SK-N-SH treated with all-trans-retinoic acid at 6 μM for 48 hours (cell line): ENCODE measurements at regions not wholly inside any gene's neighbourhood (a gene's known extent, or its start where the extent isn't known, plus 50 kb on each side); places are given as distances from the start of the nearest gene placed in this dataset.

Experiments
- ATAC-seq: fragments of 200-7000 bp; cut with Tn5 transposase; 3 replicates; pipeline ENCODE4 v1.9.1; 2020; ENCODE audit warnings: mild to moderate bottlenecking, moderate library complexity
- ARNTL ChIP-seq: fragments of 450-650 bp; formaldehyde crosslinking; IDR thresholded peaks from 2 replicates; pipeline ENCODE4 v1.5.0; 2020; ENCODE audit warnings: low read depth, mild to moderate bottlenecking, moderate library complexity, borderline replicate concordance
- BACH2 ChIP-seq: fragments of 250-450 bp; sonication (Bioruptor Pico); IDR thresholded peaks from 2 replicates; pipeline ENCODE4 v1.9.0; 2021; ENCODE audit warnings: mild to moderate bottlenecking, borderline replicate concordance
- CSDC2 ChIP-seq: fragments of 250-450 bp; sonication (Bioruptor Pico); IDR thresholded peaks from 2 replicates; pipeline ENCODE4 v1.5.0; 2020; ENCODE audit warnings: mild to moderate bottlenecking, moderate library complexity
- ESRRG ChIP-seq: fragments of 250-450 bp; sonication (Bioruptor Pico); IDR thresholded peaks from 2 replicates; pipeline ENCODE4 v1.6.1; 2021; ENCODE audit warnings: mild to moderate bottlenecking
- GLIS3 ChIP-seq: fragments of 250-450 bp; sonication (Bioruptor Pico); IDR thresholded peaks from 2 replicates; pipeline ENCODE4 v1.5.0; 2020; ENCODE audit warnings: mild to moderate bottlenecking, moderate library complexity
- ISL1 ChIP-seq: fragments of 250-450 bp; sonication (Bioruptor Pico); IDR thresholded peaks from 2 replicates; pipeline ENCODE4 v2.1.2; 2022; ENCODE audit warnings: mild to moderate bottlenecking, moderate library complexity
- OSR1 ChIP-seq: fragments of 250-450 bp; sonication (Bioruptor Pico); IDR thresholded peaks from 2 replicates; pipeline ENCODE4 v1.8.0; 2022; ENCODE audit warnings: moderate library complexity, mild to moderate bottlenecking, inconsistent platforms
- RARB ChIP-seq: fragments of 250-450 bp; sonication (Bioruptor Pico); IDR thresholded peaks from 2 replicates; pipeline ENCODE4 v1.8.0; 2021; ENCODE audit warnings: mild to moderate bottlenecking, moderate library complexity
- SNAI2 ChIP-seq: fragments of 250-450 bp; sonication (Bioruptor Pico); IDR thresholded peaks from 2 replicates; pipeline ENCODE4 v1.5.0; 2020; ENCODE audit warnings: mild to moderate bottlenecking, moderate library complexity
- TOX ChIP-seq: fragments of 250-450 bp; sonication (Bioruptor Pico); IDR thresholded peaks from 2 replicates; pipeline ENCODE4 v1.8.0; 2021; ENCODE audit warnings: mild to moderate bottlenecking, moderate library complexity, borderline replicate concordance
- ZFP3 ChIP-seq: fragments of 250-450 bp; sonication (Bioruptor Pico); IDR thresholded peaks from 2 replicates; pipeline ENCODE4 v1.5.0; 2020; ENCODE audit warnings: mild to moderate bottlenecking, moderate library complexity
- ZFP30 ChIP-seq: fragments of 450-650 bp; formaldehyde crosslinking; IDR thresholded peaks from 2 replicates; pipeline ENCODE4 v1.5.0; 2022; ENCODE audit warnings: mild to moderate bottlenecking, moderate library complexity
- ZNF565 ChIP-seq: fragments of 450-650 bp; formaldehyde crosslinking; conservative IDR thresholded peaks from 2 replicates; pipeline ENCODE4 v1.5.0; 2020; ENCODE audit warnings: low read depth, mild to moderate bottlenecking, moderate library complexity
- ZNF70 ChIP-seq: fragments of 450-650 bp; formaldehyde crosslinking; IDR thresholded peaks from 2 replicates; pipeline ENCODE4 v1.5.0; 2020; ENCODE audit warnings: mild to moderate bottlenecking, moderate library complexity
- TF ChIP-seq, protein P1 (sequence below): fragments of 250-450 bp; sonication (Bioruptor Pico); IDR thresholded peaks from 2 replicates; pipeline ENCODE4 v1.5.0; 2020; ENCODE audit warnings: mild to moderate bottlenecking, moderate library complexity
- TF ChIP-seq, protein P2 (sequence below): fragments of 250-450 bp; sonication (Bioruptor Pico); IDR thresholded peaks from 2 replicates; pipeline ENCODE4 v1.8.0; 2021; ENCODE audit warnings: low read depth, mild to moderate bottlenecking, moderate library complexity, borderline replicate concordance
- TF ChIP-seq, protein P3 (sequence below): fragments of 250-450 bp; sonication (Bioruptor Pico); IDR thresholded peaks from 2 replicates; pipeline ENCODE4 v1.8.0; 2020; ENCODE audit warnings: mild to moderate bottlenecking, moderate library complexity, borderline replicate concordance
- TF ChIP-seq, protein P4 (sequence below): fragments of 250-450 bp; sonication (Bioruptor Pico); IDR thresholded peaks from 2 replicates; pipeline ENCODE4 v1.5.1; 2021; ENCODE audit warnings: mild to moderate bottlenecking, moderate library complexity
- TF ChIP-seq, protein P5 (sequence below): fragments of 250-450 bp; sonication (Bioruptor Pico); IDR thresholded peaks from 2 replicates; pipeline ENCODE4 v1.5.1; 2020; ENCODE audit warnings: low read depth, mild to moderate bottlenecking, moderate library complexity

DNA sequence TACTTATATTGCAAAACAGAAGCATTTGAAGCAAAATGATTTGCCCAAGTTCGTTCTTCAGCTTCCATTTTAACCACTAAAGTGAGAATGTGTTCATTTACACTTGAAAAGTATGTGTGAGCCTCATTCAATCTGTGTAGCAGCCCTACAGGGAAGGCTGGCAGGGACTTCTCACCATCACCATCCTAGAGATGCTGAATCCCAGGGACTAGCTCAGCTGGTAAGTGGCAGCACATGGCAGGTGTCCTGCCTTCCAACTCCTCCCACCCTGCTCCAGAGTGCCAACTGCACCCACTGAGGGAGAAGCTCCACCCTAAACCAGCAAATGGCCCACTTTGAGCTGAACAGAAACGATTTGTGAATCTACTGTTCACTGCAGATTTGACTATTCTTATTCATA, 91.5 kb downstream of the EN1 start:
- TF ChIP-seq, protein P1, sequence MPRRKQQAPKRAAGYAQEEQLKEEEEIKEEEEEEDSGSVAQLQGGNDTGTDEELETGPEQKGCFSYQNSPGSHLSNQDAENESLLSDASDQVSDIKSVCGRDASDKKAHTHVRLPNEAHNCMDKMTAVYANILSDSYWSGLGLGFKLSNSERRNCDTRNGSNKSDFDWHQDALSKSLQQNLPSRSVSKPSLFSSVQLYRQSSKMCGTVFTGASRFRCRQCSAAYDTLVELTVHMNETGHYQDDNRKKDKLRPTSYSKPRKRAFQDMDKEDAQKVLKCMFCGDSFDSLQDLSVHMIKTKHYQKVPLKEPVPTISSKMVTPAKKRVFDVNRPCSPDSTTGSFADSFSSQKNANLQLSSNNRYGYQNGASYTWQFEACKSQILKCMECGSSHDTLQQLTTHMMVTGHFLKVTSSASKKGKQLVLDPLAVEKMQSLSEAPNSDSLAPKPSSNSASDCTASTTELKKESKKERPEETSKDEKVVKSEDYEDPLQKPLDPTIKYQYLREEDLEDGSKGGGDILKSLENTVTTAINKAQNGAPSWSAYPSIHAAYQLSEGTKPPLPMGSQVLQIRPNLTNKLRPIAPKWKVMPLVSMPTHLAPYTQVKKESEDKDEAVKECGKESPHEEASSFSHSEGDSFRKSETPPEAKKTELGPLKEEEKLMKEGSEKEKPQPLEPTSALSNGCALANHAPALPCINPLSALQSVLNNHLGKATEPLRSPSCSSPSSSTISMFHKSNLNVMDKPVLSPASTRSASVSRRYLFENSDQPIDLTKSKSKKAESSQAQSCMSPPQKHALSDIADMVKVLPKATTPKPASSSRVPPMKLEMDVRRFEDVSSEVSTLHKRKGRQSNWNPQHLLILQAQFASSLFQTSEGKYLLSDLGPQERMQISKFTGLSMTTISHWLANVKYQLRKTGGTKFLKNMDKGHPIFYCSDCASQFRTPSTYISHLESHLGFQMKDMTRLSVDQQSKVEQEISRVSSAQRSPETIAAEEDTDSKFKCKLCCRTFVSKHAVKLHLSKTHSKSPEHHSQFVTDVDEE (CRISPR knock-in tag) = no peak
- TF ChIP-seq, protein P2, sequence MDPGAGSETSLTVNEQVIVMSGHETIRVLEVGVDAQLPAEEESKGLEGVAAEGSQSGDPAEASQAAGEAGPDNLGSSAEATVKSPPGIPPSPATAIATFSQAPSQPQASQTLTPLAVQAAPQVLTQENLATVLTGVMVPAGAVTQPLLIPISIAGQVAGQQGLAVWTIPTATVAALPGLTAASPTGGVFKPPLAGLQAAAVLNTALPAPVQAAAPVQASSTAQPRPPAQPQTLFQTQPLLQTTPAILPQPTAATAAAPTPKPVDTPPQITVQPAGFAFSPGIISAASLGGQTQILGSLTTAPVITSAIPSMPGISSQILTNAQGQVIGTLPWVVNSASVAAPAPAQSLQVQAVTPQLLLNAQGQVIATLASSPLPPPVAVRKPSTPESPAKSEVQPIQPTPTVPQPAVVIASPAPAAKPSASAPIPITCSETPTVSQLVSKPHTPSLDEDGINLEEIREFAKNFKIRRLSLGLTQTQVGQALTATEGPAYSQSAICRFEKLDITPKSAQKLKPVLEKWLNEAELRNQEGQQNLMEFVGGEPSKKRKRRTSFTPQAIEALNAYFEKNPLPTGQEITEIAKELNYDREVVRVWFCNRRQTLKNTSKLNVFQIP (CRISPR knock-in tag) = no peak
- TF ChIP-seq, protein P3, sequence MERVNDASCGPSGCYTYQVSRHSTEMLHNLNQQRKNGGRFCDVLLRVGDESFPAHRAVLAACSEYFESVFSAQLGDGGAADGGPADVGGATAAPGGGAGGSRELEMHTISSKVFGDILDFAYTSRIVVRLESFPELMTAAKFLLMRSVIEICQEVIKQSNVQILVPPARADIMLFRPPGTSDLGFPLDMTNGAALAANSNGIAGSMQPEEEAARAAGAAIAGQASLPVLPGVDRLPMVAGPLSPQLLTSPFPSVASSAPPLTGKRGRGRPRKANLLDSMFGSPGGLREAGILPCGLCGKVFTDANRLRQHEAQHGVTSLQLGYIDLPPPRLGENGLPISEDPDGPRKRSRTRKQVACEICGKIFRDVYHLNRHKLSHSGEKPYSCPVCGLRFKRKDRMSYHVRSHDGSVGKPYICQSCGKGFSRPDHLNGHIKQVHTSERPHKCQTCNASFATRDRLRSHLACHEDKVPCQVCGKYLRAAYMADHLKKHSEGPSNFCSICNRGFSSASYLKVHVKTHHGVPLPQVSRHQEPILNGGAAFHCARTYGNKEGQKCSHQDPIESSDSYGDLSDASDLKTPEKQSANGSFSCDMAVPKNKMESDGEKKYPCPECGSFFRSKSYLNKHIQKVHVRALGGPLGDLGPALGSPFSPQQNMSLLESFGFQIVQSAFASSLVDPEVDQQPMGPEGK (CRISPR knock-in tag) = no peak
- TF ChIP-seq ZNF565 (CRISPR knock-in tag) (no peak), RARB (no peak), OSR1 (CRISPR knock-in tag) (no peak)
- TF ChIP-seq, all 23 proteins: peak for 0
- ATAC-seq = no peak

DNA sequence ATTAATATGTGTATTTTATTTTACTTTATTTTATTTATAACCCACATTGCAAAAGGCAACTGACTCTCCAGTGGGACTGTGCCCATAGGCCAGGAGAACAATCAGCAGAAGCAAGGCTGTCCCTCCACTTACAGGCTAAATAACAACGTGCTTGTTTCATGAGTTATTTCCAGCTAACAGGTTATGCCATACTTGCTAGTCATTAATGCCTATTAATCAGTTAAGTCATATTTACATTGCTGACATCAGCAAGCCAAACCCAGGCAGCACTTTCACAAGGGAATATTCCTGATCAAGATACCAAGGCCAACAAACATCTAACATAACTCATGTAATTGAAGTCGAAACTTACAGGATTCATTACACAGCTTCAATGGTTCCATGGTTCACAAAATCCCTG, 92.1 kb downstream of the EN1 start:
- TF ChIP-seq ZNF70 (CRISPR knock-in tag) (no peak), ESRRG (CRISPR knock-in tag) (no peak), ARNTL (CRISPR knock-in tag) (no peak), GLIS3 (CRISPR knock-in tag) (no peak), ZFP3 (CRISPR knock-in tag) (no peak), SNAI2 (no peak), RARB (no peak), ISL1 (CRISPR knock-in tag) (no peak)
- TF ChIP-seq, protein P2 (CRISPR knock-in tag) = no peak
- TF ChIP-seq, protein P4, sequence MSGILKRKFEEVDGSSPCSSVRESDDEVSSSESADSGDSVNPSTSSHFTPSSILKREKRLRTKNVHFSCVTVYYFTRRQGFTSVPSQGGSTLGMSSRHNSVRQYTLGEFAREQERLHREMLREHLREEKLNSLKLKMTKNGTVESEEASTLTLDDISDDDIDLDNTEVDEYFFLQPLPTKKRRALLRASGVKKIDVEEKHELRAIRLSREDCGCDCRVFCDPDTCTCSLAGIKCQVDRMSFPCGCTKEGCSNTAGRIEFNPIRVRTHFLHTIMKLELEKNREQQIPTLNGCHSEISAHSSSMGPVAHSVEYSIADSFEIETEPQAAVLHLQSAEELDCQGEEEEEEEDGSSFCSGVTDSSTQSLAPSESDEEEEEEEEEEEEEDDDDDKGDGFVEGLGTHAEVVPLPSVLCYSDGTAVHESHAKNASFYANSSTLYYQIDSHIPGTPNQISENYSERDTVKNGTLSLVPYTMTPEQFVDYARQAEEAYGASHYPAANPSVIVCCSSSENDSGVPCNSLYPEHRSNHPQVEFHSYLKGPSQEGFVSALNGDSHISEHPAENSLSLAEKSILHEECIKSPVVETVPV (CRISPR knock-in tag) = no peak
- no peak for ATAC-seq

DNA sequence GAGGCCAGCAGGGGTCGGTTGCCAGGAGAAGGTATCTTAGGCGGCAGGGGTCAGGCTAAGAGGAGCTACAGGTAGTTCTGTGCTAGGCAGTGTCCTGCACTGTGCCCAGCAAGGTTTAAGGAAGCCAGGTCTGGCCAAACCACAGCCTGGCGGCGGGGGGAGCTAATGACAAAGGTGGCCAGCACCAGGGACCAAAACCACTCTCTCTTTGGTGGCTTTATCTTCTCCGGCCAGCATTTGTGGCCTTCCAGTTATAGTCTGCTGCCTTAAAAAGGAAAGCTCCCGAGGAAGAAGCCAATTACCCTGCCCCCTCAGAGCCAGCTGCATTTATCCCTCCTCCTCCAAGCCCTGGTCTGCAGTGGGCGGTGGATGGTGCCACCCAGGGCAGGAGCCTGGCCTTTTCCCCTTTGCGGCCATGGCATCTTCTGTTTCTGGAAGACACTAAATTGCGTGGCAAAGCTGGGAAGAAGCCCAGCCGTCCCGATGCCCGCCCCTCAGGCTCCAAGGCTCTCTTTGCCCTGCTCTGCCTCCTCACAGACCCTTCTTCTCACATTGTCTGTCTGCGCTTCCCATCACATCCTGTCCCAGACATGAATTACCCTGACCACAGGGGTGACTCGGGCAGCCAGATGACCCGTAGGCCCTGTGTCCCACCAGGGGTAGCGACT, 94.6 kb downstream of the EN1 start:
- ATAC-seq = no peak
- TF ChIP-seq ZNF565 (CRISPR knock-in tag) = no peak
- TF ChIP-seq TOX (CRISPR knock-in tag) = no peak
- no peak for TF ChIP-seq CSDC2
- TF ChIP-seq ZFP30 = no peak
- no peak for TF ChIP-seq ZFP3 (CRISPR knock-in tag)
- no peak for TF ChIP-seq ISL1 (CRISPR knock-in tag)
- TF ChIP-seq, protein P5, sequence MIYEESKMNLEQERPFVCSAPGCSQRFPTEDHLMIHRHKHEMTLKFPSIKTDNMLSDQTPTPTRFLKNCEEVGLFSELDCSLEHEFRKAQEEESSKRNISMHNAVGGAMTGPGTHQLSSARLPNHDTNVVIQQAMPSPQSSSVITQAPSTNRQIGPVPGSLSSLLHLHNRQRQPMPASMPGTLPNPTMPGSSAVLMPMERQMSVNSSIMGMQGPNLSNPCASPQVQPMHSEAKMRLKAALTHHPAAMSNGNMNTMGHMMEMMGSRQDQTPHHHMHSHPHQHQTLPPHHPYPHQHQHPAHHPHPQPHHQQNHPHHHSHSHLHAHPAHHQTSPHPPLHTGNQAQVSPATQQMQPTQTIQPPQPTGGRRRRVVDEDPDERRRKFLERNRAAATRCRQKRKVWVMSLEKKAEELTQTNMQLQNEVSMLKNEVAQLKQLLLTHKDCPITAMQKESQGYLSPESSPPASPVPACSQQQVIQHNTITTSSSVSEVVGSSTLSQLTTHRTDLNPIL (CRISPR knock-in tag) = no peak
- no peak for TF ChIP-seq BACH2 (CRISPR knock-in tag)
- TF ChIP-seq, protein P1 (CRISPR knock-in tag) = no peak
- TF ChIP-seq, protein P4 (CRISPR knock-in tag) = no peak
- TF ChIP-seq RARB = no peak
